ENCODE measurements at regions not wholly inside any gene's neighbourhood (a gene's known extent, or its start where the extent isn't known, plus 50 kb on each side); places are given as distances from the start of the nearest gene placed in this dataset.

- CTCF ChIA-PET, result interaction anchor here (0.6 to 1.1 kb wide), 3 partner anchors 35 to 273 kb away, joined by 4 to 6 read pairs (median 4); no protein-coding TSS in a partner anchor
- no TSS peak for BruUV-seq (replicated peaks)
- no peak for TF ChIP-seq CTCF (IDR thresholded peaks at IDR 0.05; ENCODE audit: unreplicated experiment)
- H3K4me1 Mint-ChIP-seq (ENCODE audit: low read depth, unreplicated experiment), result peaks cover 16% of the 10 kb centered on the region
- DNase-seq, result peak; percentile 32
- no peak overlapping the region for H3K27ac Mint-ChIP-seq (ENCODE audit: unreplicated experiment)
- no peaks in the 10 kb centered on the region for H3K27me3 Mint-ChIP-seq (ENCODE audit: unreplicated experiment)
- H3K4me3 Mint-ChIP-seq (ENCODE audit: low read depth, unreplicated experiment), result no peak overlapping the region
- no peaks in the 10 kb centered on the region for H3K9me3 Mint-ChIP-seq (ENCODE audit: low read depth, unreplicated experiment)
- H3K36me3 Mint-ChIP-seq (ENCODE audit: insufficient read depth, unreplicated experiment), result no peaks in the 10 kb centered on the region
- intact Hi-C loops (cut with micrococcal nuclease; ENCODE audit: unreplicated experiment), result loop anchor here (5.0 to 10.0 kb wide), 3 partner anchors 140 to 273 kb away; partner anchors contain the start of genes KLLN and PTEN
Observed at GRCh38 chr10:88114368-88114767, 250.9 kb downstream of the PTEN start.

GRCh38 chr10:88115407-88115806 is 252.0 kb downstream of the PTEN start:
- Mint-ChIP-seq H3K27me3 (ENCODE audit: unreplicated experiment) (no peaks in the 10 kb centered on the region), H3K4me3 (ENCODE audit: low read depth, unreplicated experiment) (no peak overlapping the region), H3K27ac (ENCODE audit: unreplicated experiment) (no peak overlapping the region), H3K36me3 (ENCODE audit: insufficient read depth, unreplicated experiment) (no peaks in the 10 kb centered on the region), H3K4me1 (ENCODE audit: low read depth, unreplicated experiment) (peaks cover 9% of the 10 kb centered on the region), H3K9me3 (ENCODE audit: low read depth, unreplicated experiment) (no peaks in the 10 kb centered on the region)
- intact Hi-C loops (cut with micrococcal nuclease; ENCODE audit: unreplicated experiment), result loop anchor here (10.0 kb wide), 1 partner anchor 141 kb away; no protein-coding TSS in a partner anchor
- no peak for DNase-seq
- CTCF ChIA-PET, result no interaction called here
- BruUV-seq (replicated peaks), result no TSS peak
- TF ChIP-seq CTCF (IDR thresholded peaks at IDR 0.05; ENCODE audit: unreplicated experiment), result no peak

GRCh38 chr10:88115968-88116367 is 252.5 kb downstream of the PTEN start:
- no peak for DNase-seq
- BruUV-seq (replicated peaks), result no TSS peak
- Mint-ChIP-seq H3K4me1 (ENCODE audit: low read depth, unreplicated experiment) (peaks cover 4% of the 10 kb centered on the region), H3K36me3 (ENCODE audit: insufficient read depth, unreplicated experiment) (no peaks in the 10 kb centered on the region), H3K4me3 (ENCODE audit: low read depth, unreplicated experiment) (no peak overlapping the region), H3K27ac (ENCODE audit: unreplicated experiment) (no peak overlapping the region), H3K27me3 (ENCODE audit: unreplicated experiment) (no peaks in the 10 kb centered on the region), H3K9me3 (ENCODE audit: low read depth, unreplicated experiment) (no peaks in the 10 kb centered on the region)
- CTCF ChIA-PET, result no interaction called here
- intact Hi-C loops (cut with micrococcal nuclease; ENCODE audit: unreplicated experiment), result loop anchor here (10.0 kb wide), 1 partner anchor 141 kb away; no protein-coding TSS in a partner anchor
- TF ChIP-seq CTCF (IDR thresholded peaks at IDR 0.05; ENCODE audit: unreplicated experiment), result no peak

- no peak overlapping the region for H3K27ac Mint-ChIP-seq (ENCODE audit: unreplicated experiment)
- H3K27me3 Mint-ChIP-seq (ENCODE audit: unreplicated experiment), result no peaks in the 10 kb centered on the region
- H3K9me3 Mint-ChIP-seq (ENCODE audit: low read depth, unreplicated experiment), result no peaks in the 10 kb centered on the region
- intact Hi-C loops (cut with micrococcal nuclease; ENCODE audit: unreplicated experiment), result loop anchor here (10.0 kb wide), 1 partner anchor 142 kb away; no protein-coding TSS in a partner anchor
- DNase-seq, result no peak
- no peak for TF ChIP-seq CTCF (IDR thresholded peaks at IDR 0.05; ENCODE audit: unreplicated experiment)
- BruUV-seq (replicated peaks), result no TSS peak
- H3K4me3 Mint-ChIP-seq (ENCODE audit: low read depth, unreplicated experiment), result no peak overlapping the region
- no peaks in the 10 kb centered on the region for H3K36me3 Mint-ChIP-seq (ENCODE audit: insufficient read depth, unreplicated experiment)
- H3K4me1 Mint-ChIP-seq (ENCODE audit: low read depth, unreplicated experiment), result no peaks in the 10 kb centered on the region
- CTCF ChIA-PET, result no interaction called here
Observed at GRCh38 chr10:88116481-88116880, 253.1 kb downstream of the PTEN start.

All from Calu3 (cell line).